Gastroesophageal sphincter (tissue), 4 donors: ENCODE measurements at regions not wholly inside any gene's neighbourhood (a gene's known extent, or its start where the extent isn't known, plus 50 kb on each side); places are given as distances from the start of the nearest gene placed in this dataset.

Source experiments
- ATAC-seq: fragments of 150-250 bp; one replicate; pipeline ENCODE4 v1.9.1; 2016; ENCODE audit warnings: mild to moderate bottlenecking, moderate library complexity
- H3K27ac ChIP-seq, 4 donors: fragments of 200-600 bp; sonication (generic) in 3 of 4; 1 replicate in 3 of 4; 2 replicates in 1 of 4; pipeline ENCODE4 v1.5.1; 2016 to 2019
- H3K27me3 ChIP-seq: fragments of 200-600 bp; sonication (generic); one replicate; pipeline ENCODE4 v1.5.1; 2019
- H3K36me3 ChIP-seq, 2 donors: fragments of 200-600 bp; sonication (generic); one replicate each; pipeline ENCODE4 v1.5.1; 2019; ENCODE audit warnings: control low read depth in 1 of 2
- H3K4me1 ChIP-seq, 3 donors: fragments of 200-600 bp; sonication (generic); 1 replicate in 2 of 3; 2 replicates in 1 of 3; pipeline ENCODE4 v1.5.1; 2016 to 2019; ENCODE audit warnings: control low read depth in 2 of 3
- H3K4me3 ChIP-seq, 2 donors: fragments of 200-600 bp; sonication (generic); one replicate each; pipeline ENCODE4 v1.5.1; 2019; ENCODE audit warnings: mild to moderate bottlenecking in 1 of 2, moderate library complexity in 1 of 2
- H3K9me3 ChIP-seq, 3 donors: fragments of 200-600 bp; sonication (generic); one replicate each; pipeline ENCODE4 v1.5.1; 2017 to 2019; ENCODE audit warnings: control low read depth in 2 of 3
- CTCF ChIP-seq, 4 experiments: fragments of 200-600 bp in 2 of 4; fragments of 450-650 bp in 2 of 4; sonication (generic) in 1 of 4; IDR thresholded peaks; one replicate each; pipeline ENCODE4 v1.5.1; 2017 to 2019; ENCODE audit warnings: antibody characterized with exemption in 4 of 4, mild to moderate bottlenecking in 2 of 4, moderate library complexity in 2 of 4
- EP300 ChIP-seq: sonication (generic); formaldehyde crosslinking; IDR thresholded peaks from one replicate; pipeline ENCODE4 v1.6.1; 2017; ENCODE audit warnings: antibody characterized with exemption, mild to moderate bottlenecking
- POLR2A ChIP-seq, 2 donors: fragments of 450-650 bp; IDR thresholded peaks; one replicate each; pipeline ENCODE4 v1.6.1; 2017; ENCODE audit warnings: antibody characterized with exemption in 2 of 2, mild to moderate bottlenecking in 2 of 2, moderate library complexity in 1 of 2
- POLR2AphosphoS5 ChIP-seq: sonication (generic); formaldehyde crosslinking; IDR thresholded peaks from one replicate; pipeline ENCODE4 v1.6.1; 2017; ENCODE audit warnings: antibody characterized with exemption
- WGBS, 2 donors: methylation state at CpG; one replicate each; pipeline ENCODE4 v1.1.5; 2018; ENCODE audit warnings: low coverage in 1 of 2; 5-methylcytosine and 5-hydroxymethylcytosine counted together

GRCh38 chr22:48672387-48672786 is 1155.3 kb downstream of the BRD1 start:
- no peaks in the 10 kb centered on the region for H3K36me3 ChIP-seq
- ATAC-seq: no peak
- H3K27me3 ChIP-seq: peaks cover 27% of the 10 kb centered on the region

GRCh38 chr22:48670731-48671130 is 1156.9 kb downstream of the BRD1 start:
- Histone ChIP-seq H3K4me3 (no peak overlapping the region), H3K4me1 (no peaks in the 10 kb centered on the region), H3K9me3 (peaks cover 0 to 36% (median 0%) of the 10 kb centered on the region in 3 donors), H3K36me3 (no peaks in the 10 kb centered on the region), H3K27me3 (peaks cover 27% of the 10 kb centered on the region), H3K27ac (no peak overlapping the region)
- ATAC-seq: no peak
- TF ChIP-seq POLR2A (IDR thresholded peaks at IDR 0.05): no peak
- WGBS, 2 donors: 60 to 86% methylated on average over 2 to 4 of the region's 5 CpGs

More at GRCh38 chr22:48672387-48672786, 1155.3 kb downstream of the BRD1 start:
- Histone ChIP-seq H3K27ac (no peak overlapping the region), H3K9me3 (peaks cover 0 to 36% (median 0%) of the 10 kb centered on the region in 3 donors), H3K4me1 (no peaks in the 10 kb centered on the region), H3K4me3 (no peak overlapping the region)
- WGBS, 2 donors: 90 to 98% methylated on average over 3 of the region's 3 CpGs
- TF ChIP-seq POLR2A (IDR thresholded peaks at IDR 0.05) (no peak), EP300 (no peak), CTCF (IDR thresholded peaks at IDR 0.05) (no peak), POLR2AphosphoS5 (no peak)

- Histone ChIP-seq H3K27ac (no peak overlapping the region), H3K9me3 (peaks cover 0 to 36% (median 0%) of the 10 kb centered on the region in 3 donors), H3K4me1 (no peaks in the 10 kb centered on the region), H3K27me3 (peaks cover 27% of the 10 kb centered on the region), H3K36me3 (no peaks in the 10 kb centered on the region), H3K4me3 (no peak overlapping the region)
- no peak for TF ChIP-seq POLR2A (IDR thresholded peaks at IDR 0.05)
- TF ChIP-seq POLR2AphosphoS5: no peak
- TF ChIP-seq EP300: no peak
- WGBS, 2 donors: 65 to 90% methylated on average over 2 to 4 of the region's 23 CpGs
- ATAC-seq: no peak
These were observed 1157.5 kb downstream of the BRD1 start for GRCh38 chr22:48669986-48670716.

- no peak for ATAC-seq
- H3K4me3 ChIP-seq: no peak overlapping the region
- peaks cover 0 to 45% (median 0%) of the 10 kb centered on the region in 3 donors for H3K9me3 ChIP-seq
- H3K4me1 ChIP-seq: no peaks in the 10 kb centered on the region
- no peak overlapping the region for H3K27ac ChIP-seq
- WGBS, 2 donors: no CpG with 5 or more reads among the region's 8 CpGs
- TF ChIP-seq POLR2A (IDR thresholded peaks at IDR 0.05) (no peak), CTCF (IDR thresholded peaks at IDR 0.05) (no peak), EP300 (no peak), POLR2AphosphoS5 (no peak)
- no peaks in the 10 kb centered on the region for H3K36me3 ChIP-seq
- peaks cover 27% of the 10 kb centered on the region for H3K27me3 ChIP-seq
These were observed 1158.4 kb downstream of the BRD1 start for GRCh38 chr22:48669226-48669625.

- no peak overlapping the region for H3K27ac ChIP-seq
- TF ChIP-seq EP300 (no peak), POLR2A (IDR thresholded peaks at IDR 0.05) (no peak), POLR2AphosphoS5 (no peak), CTCF (IDR thresholded peaks at IDR 0.05) (no peak)
- no peak overlapping the region for H3K4me3 ChIP-seq
- peaks cover 0 to 49% (median 0%) of the 10 kb centered on the region in 3 donors for H3K9me3 ChIP-seq
- H3K4me1 ChIP-seq: no peaks in the 10 kb centered on the region
- WGBS, 2 donors: 84 to 86% methylated on average over 13 of the region's 14 CpGs
- ATAC-seq: no peak
- H3K27me3 ChIP-seq: peaks cover 30% of the 10 kb centered on the region
- no peaks in the 10 kb centered on the region for H3K36me3 ChIP-seq
These were observed 1160.4 kb downstream of the BRD1 start for GRCh38 chr22:48667289-48667688.

- 43% methylated on average over 1 of the region's 9 CpGs; no CpG with 5 or more reads in 1 of the 2 donors for WGBS, 2 donors
- TF ChIP-seq CTCF (IDR thresholded peaks at IDR 0.05) (no peak), POLR2A (IDR thresholded peaks at IDR 0.05) (no peak), POLR2AphosphoS5 (no peak), EP300 (no peak)
- H3K9me3 ChIP-seq: peaks cover 0 to 45% (median 0%) of the 10 kb centered on the region in 3 donors
These were observed 1161.1 kb downstream of the BRD1 start for GRCh38 chr22:48666620-48667019.

More at GRCh38 chr22:48666620-48667019, 1161.1 kb downstream of the BRD1 start:
- Histone ChIP-seq H3K4me3 (no peak overlapping the region), H3K4me1 (no peaks in the 10 kb centered on the region), H3K27me3 (peaks cover 35% of the 10 kb centered on the region), H3K36me3 (no peaks in the 10 kb centered on the region), H3K27ac (no peak overlapping the region)
- no peak for ATAC-seq
